ENCODE measurements at regions not wholly inside any gene's neighbourhood (a gene's known extent, or its start where the extent isn't known, plus 50 kb on each side); places are given as distances from the start of the nearest gene placed in this dataset.

DNA sequence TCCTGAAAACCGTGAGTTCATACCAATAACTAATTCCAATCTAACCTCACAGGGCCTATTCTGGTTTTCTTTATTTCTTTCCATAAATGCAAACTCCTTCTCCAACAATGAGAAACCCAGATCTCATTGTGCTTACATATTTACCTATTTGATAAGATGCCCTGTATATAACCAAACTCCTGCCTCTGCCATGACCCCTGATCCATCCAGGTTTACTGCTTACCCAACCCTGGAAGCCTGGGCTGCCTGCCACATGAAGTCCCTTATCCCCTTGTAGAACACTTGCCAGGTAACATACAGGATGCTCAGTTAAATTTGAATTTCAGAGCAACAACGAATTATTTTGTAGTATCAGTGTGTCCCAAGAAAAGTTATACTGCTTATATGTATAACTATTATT lies 766.1 kb downstream of the LTN1 start:
- DNase-seq (no peak), ATAC-seq (ENCODE audit: low read depth) (no peak)
- CTCF ChIA-PET = no interaction called here
- no peak overlapping the region for H3K27ac Mint-ChIP-seq
- H3K4me3 Mint-ChIP-seq = no peak overlapping the region
- POLR2A ChIA-PET = no interaction called here
- no peaks in the 10 kb centered on the region for H3K4me1 Mint-ChIP-seq
- H3K36me3 Mint-ChIP-seq (ENCODE audit: low read depth) = no peaks in the 10 kb centered on the region
- intact Hi-C loops (cut with micrococcal nuclease) = no loop called here
- no peaks in the 10 kb centered on the region for H3K9me3 Mint-ChIP-seq
- TF ChIP-seq, protein P1, sequence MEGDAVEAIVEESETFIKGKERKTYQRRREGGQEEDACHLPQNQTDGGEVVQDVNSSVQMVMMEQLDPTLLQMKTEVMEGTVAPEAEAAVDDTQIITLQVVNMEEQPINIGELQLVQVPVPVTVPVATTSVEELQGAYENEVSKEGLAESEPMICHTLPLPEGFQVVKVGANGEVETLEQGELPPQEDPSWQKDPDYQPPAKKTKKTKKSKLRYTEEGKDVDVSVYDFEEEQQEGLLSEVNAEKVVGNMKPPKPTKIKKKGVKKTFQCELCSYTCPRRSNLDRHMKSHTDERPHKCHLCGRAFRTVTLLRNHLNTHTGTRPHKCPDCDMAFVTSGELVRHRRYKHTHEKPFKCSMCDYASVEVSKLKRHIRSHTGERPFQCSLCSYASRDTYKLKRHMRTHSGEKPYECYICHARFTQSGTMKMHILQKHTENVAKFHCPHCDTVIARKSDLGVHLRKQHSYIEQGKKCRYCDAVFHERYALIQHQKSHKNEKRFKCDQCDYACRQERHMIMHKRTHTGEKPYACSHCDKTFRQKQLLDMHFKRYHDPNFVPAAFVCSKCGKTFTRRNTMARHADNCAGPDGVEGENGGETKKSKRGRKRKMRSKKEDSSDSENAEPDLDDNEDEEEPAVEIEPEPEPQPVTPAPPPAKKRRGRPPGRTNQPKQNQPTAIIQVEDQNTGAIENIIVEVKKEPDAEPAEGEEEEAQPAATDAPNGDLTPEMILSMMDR (IDR thresholded peaks at IDR 0.05) = no peak
- no peaks in the 10 kb centered on the region for H3K27me3 Mint-ChIP-seq

DNA sequence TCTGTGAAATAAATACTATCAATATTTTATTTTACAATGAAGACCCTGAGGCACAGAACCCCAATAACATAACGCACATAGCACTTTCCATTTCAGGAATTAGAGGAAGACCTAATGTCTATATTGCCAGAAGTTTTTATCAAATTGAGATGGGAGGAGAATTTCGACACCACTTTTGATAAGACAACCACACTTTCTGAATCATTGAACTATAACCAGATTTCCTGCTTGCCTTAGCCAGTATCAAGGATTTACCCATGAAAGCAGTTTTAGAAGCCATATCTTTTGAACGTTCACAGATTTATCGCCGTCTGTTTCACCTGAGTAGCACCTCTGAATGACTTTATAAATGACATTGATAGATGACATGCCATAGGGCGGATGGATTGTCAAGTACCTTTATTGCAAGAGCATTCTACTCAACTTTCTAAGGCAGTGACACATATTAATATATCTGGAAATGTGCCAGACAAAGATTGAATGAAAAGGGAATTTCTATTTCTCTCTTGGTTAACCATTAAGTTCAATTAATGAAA lies 768.4 kb downstream of the LTN1 start:
- H3K27me3 Mint-ChIP-seq = no peaks in the 10 kb centered on the region
- H3K9me3 Mint-ChIP-seq = no peaks in the 10 kb centered on the region
- POLR2A ChIA-PET = no interaction called here
- H3K36me3 Mint-ChIP-seq (ENCODE audit: low read depth) = no peaks in the 10 kb centered on the region
- H3K4me3 Mint-ChIP-seq = no peak overlapping the region
- H3K4me1 Mint-ChIP-seq = no peaks in the 10 kb centered on the region
- CTCF ChIA-PET = no interaction called here
- ATAC-seq (ENCODE audit: low read depth) (no peak), DNase-seq (no peak)
- no peak overlapping the region for H3K27ac Mint-ChIP-seq
- TF ChIP-seq, protein P1 (IDR thresholded peaks at IDR 0.05) = no peak
- intact Hi-C loops (cut with micrococcal nuclease) = no loop called here

DNA sequence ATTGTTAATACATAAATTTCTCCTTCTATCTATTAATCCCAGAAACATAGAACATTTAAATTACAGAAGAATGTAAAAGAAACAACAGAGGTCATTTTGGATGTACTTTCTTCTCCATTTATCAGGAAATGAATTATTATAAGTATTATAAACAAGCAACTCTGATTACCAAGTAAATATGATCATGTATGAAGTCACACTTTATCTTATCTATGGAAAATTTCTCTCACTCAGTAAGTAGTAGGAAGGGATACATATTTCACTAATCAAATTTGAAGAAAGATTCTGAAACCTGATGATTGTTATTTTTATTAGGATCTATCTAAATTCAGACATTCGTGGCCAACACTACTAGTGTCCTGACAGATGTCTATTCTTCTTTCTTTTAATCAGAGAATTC lies 770.7 kb downstream of the LTN1 start:
- no peak overlapping the region for H3K27ac Mint-ChIP-seq
- intact Hi-C loops (cut with micrococcal nuclease) = no loop called here
- H3K9me3 Mint-ChIP-seq = peaks cover 2% of the 10 kb centered on the region
- TF ChIP-seq, protein P1 (IDR thresholded peaks at IDR 0.05) = no peak
- H3K4me3 Mint-ChIP-seq = no peak overlapping the region
- ChIA-PET POLR2A (no interaction called here), CTCF (no interaction called here)
- H3K4me1 Mint-ChIP-seq = no peaks in the 10 kb centered on the region
- no peak for DNase-seq
- H3K27me3 Mint-ChIP-seq = no peaks in the 10 kb centered on the region
- no peak for ATAC-seq (ENCODE audit: low read depth)
- H3K36me3 Mint-ChIP-seq (ENCODE audit: low read depth) = no peaks in the 10 kb centered on the region

DNA sequence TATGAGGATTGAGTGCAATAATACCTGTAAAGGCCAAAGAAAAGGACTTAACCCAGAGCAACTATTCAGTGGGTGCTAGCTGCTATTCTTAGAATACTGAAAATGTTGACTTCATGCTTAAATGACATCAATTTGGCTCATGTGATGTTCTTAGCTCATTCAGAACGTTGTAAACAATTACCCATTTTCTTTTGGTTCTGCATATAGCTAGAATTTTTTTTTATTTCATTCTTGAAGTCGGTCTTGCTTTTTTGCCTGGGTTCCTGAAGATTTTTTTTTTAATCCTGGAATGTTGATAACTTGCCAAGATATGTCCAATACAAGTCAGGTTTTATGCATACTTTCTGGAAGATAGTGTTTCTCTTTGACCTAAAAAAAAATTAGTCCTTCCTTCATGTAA lies 772.0 kb downstream of the LTN1 start:
- H3K27ac Mint-ChIP-seq = no peak overlapping the region
- no peaks in the 10 kb centered on the region for H3K36me3 Mint-ChIP-seq (ENCODE audit: low read depth)
- intact Hi-C loops (cut with micrococcal nuclease) = no loop called here
- H3K4me1 Mint-ChIP-seq = no peaks in the 10 kb centered on the region
- no peak for ATAC-seq (ENCODE audit: low read depth)
- POLR2A ChIA-PET = no interaction called here
- H3K9me3 Mint-ChIP-seq = peaks cover 2% of the 10 kb centered on the region
- no peak overlapping the region for H3K4me3 Mint-ChIP-seq
- TF ChIP-seq, protein P1 (IDR thresholded peaks at IDR 0.05) = no peak
- CTCF ChIA-PET = no interaction called here
- no peaks in the 10 kb centered on the region for H3K27me3 Mint-ChIP-seq
- DNase-seq = no peak

DNA sequence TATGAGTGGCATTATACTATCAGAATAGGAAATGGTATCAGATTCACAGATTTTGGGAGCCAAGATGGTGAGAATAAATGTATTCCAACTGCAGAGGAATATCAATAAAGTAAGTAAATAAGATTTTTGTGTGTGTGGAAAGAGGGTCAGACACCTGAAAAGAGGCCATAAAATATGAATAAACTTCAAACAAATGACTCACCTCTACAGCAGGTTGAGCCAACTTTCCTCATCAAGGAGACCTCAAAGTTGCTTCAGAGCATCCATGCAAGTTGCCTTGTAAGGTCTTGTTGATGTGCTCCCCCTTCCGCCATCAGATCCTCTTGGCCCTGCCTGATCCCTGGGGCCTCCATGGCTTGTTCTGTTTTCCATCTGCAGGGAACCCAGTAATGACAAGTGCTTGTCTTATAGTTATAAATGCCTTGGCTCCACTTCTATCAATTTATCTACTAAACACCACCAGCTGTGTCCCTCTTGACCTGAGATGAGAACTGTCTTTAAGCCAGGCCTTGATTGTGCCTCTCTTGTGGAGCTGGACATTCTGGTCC lies 775.6 kb downstream of the LTN1 start:
- no peak for ATAC-seq (ENCODE audit: low read depth)
- Mint-ChIP-seq H3K9me3 (peaks cover 2% of the 10 kb centered on the region), H3K27ac (no peak overlapping the region), H3K4me1 (no peaks in the 10 kb centered on the region), H3K36me3 (ENCODE audit: low read depth) (no peaks in the 10 kb centered on the region), H3K4me3 (no peak overlapping the region), H3K27me3 (no peaks in the 10 kb centered on the region)
- ChIA-PET POLR2A (no interaction called here), CTCF (no interaction called here)
- DNase-seq = no peak
- TF ChIP-seq, protein P1 (IDR thresholded peaks at IDR 0.05) = no peak
- intact Hi-C loops (cut with micrococcal nuclease) = no loop called here

Data from activated B cell treated with CpG ODN at 0.5 μM for 24 hours (primary cell).